ENCODE measurements at regions not wholly inside any gene's neighbourhood (a gene's known extent, or its start where the extent isn't known, plus 50 kb on each side); places are given as distances from the start of the nearest gene placed in this dataset.

DNA sequence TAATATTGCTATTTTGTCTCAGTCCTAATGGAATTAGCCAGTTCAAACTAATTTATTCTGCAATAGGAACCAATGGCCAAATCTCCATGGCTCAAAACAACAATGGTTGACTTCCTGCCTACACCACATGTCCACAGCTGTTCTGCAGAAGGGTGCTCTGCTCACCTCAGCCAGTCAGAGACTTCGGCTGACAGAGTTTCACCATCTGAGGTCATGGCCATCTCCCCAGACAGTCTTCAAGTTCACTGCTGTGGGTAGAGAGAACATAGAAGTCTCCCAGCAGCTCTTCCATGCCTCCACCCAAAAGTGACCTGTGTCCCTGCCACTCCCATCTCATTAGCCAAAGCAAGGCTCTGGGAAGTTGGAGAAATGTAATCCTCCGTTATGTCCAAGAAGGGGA lies 65.1 kb upstream of the FOXC1 start:
- Mint-ChIP-seq H3K27me3 (ENCODE audit: insufficient read depth) (peaks cover 2% of the 10 kb centered on the region), H3K36me3 (ENCODE audit: low read depth) (no peaks in the 10 kb centered on the region), H3K9me3 (no peaks in the 10 kb centered on the region), H3K27ac (no peak overlapping the region), H3K4me3 (no peak overlapping the region), H3K4me1 (ENCODE audit: low read depth) (peaks cover 10% of the 10 kb centered on the region)
- no peak for DNase-seq
- TF ChIP-seq CTCF (IDR thresholded peaks at IDR 0.05), result no peak

- Mint-ChIP-seq H3K9me3 (no peaks in the 10 kb centered on the region), H3K4me3 (no peak overlapping the region), H3K36me3 (ENCODE audit: low read depth) (no peaks in the 10 kb centered on the region), H3K27me3 (ENCODE audit: insufficient read depth) (peaks cover 2% of the 10 kb centered on the region), H3K27ac (no peak overlapping the region), H3K4me1 (ENCODE audit: low read depth) (peaks cover 11% of the 10 kb centered on the region)
- TF ChIP-seq CTCF (IDR thresholded peaks at IDR 0.05), result no peak
- no peak for DNase-seq
Measured at GRCh38 chr6:1545654-1546053, 64.1 kb upstream of the FOXC1 start.

DNA sequence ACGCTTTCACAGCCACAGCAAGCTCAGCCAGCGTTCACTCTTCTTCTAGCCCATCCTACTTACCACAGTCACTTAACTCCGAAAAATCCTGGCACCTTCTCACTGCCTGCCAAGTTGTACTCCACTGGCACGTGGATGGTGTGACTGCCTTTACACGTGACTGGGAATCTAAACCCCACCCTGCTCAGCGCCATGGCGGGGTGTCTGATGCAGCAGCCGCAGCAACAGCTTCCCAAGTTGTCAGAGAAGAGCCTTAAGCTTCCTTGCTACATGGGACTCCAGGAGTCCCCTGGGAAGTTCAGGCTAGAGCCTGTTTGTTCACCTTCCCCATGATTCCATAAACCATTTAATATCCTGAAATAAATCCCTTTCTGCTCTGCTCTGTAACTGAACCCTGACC lies 61.9 kb upstream of the FOXC1 start:
- H3K27ac Mint-ChIP-seq, result no peak overlapping the region
- no peak for TF ChIP-seq CTCF (IDR thresholded peaks at IDR 0.05)
- no peak for DNase-seq
- H3K36me3 Mint-ChIP-seq (ENCODE audit: low read depth), result no peaks in the 10 kb centered on the region
- H3K27me3 Mint-ChIP-seq (ENCODE audit: insufficient read depth), result no peaks in the 10 kb centered on the region; the same call in 1 of the 2 replicates
- H3K9me3 Mint-ChIP-seq, result no peaks in the 10 kb centered on the region
- H3K4me1 Mint-ChIP-seq (ENCODE audit: low read depth), result peaks cover 11% of the 10 kb centered on the region
- no peak overlapping the region for H3K4me3 Mint-ChIP-seq

- no peaks in the 10 kb centered on the region; the same call in 1 of the 2 replicates for H3K27me3 Mint-ChIP-seq (ENCODE audit: insufficient read depth)
- no peaks in the 10 kb centered on the region; the same call in 1 of the 2 replicates for H3K36me3 Mint-ChIP-seq (ENCODE audit: low read depth)
- H3K4me3 Mint-ChIP-seq, result no peak overlapping the region
- peaks cover 25% of the 10 kb centered on the region for H3K4me1 Mint-ChIP-seq (ENCODE audit: low read depth)
- no peak for DNase-seq
- H3K9me3 Mint-ChIP-seq, result no peaks in the 10 kb centered on the region
- no peak for TF ChIP-seq CTCF (IDR thresholded peaks at IDR 0.05)
- no peak overlapping the region for H3K27ac Mint-ChIP-seq
Measured at GRCh38 chr6:1551249-1551648, 58.5 kb upstream of the FOXC1 start.

DNA sequence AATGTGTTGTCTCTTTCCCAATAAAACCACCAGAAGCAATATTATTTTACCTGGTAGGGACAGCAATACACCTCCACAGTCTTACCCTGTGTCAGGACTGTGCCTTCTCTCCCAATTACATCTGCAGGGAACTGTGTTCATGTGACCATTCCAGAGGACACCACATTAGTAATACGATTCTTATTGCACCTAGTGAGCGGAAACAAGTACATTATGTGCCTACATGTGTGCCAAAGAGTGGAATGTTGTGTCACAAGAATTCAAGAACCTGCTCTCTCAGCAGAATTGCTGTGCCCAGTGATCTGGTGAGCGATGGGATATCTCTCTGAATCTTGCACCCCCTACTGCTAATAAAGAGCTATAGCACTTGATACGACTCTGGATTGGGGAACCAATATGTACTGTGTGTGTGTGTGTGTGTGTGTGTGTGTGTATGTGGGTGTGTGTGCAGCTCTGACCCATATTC lies 57.4 kb upstream of the FOXC1 start:
- Mint-ChIP-seq H3K36me3 (ENCODE audit: low read depth) (no peaks in the 10 kb centered on the region; the same call in 1 of the 2 replicates), H3K4me1 (ENCODE audit: low read depth) (peaks cover 25% of the 10 kb centered on the region), H3K9me3 (no peaks in the 10 kb centered on the region), H3K27me3 (ENCODE audit: insufficient read depth) (no peaks in the 10 kb centered on the region; the same call in 1 of the 2 replicates), H3K27ac (no peak overlapping the region), H3K4me3 (no peak overlapping the region)
- peak; percentile 31 for DNase-seq
- peak; percentile 62 for TF ChIP-seq CTCF (IDR thresholded peaks at IDR 0.05)
